Gastroesophageal sphincter (tissue), 4 donors: ENCODE measurements at regions not wholly inside any gene's neighbourhood (a gene's known extent, or its start where the extent isn't known, plus 50 kb on each side); places are given as distances from the start of the nearest gene placed in this dataset.

Source experiments
- ATAC-seq: fragments of 150-250 bp; one replicate; pipeline ENCODE4 v1.9.1; 2016; ENCODE audit warnings: mild to moderate bottlenecking, moderate library complexity
- H3K27ac ChIP-seq, 4 donors: fragments of 200-600 bp; sonication (generic) in 3 of 4; 1 replicate in 3 of 4; 2 replicates in 1 of 4; pipeline ENCODE4 v1.5.1; 2016 to 2019
- H3K27me3 ChIP-seq: fragments of 200-600 bp; sonication (generic); one replicate; pipeline ENCODE4 v1.5.1; 2019
- H3K36me3 ChIP-seq, 2 donors: fragments of 200-600 bp; sonication (generic); one replicate each; pipeline ENCODE4 v1.5.1; 2019; ENCODE audit warnings: control low read depth in 1 of 2
- H3K4me1 ChIP-seq, 3 donors: fragments of 200-600 bp; sonication (generic); 1 replicate in 2 of 3; 2 replicates in 1 of 3; pipeline ENCODE4 v1.5.1; 2016 to 2019; ENCODE audit warnings: control low read depth in 2 of 3
- H3K4me3 ChIP-seq, 2 donors: fragments of 200-600 bp; sonication (generic); one replicate each; pipeline ENCODE4 v1.5.1; 2019; ENCODE audit warnings: mild to moderate bottlenecking in 1 of 2, moderate library complexity in 1 of 2
- H3K9me3 ChIP-seq, 3 donors: fragments of 200-600 bp; sonication (generic); one replicate each; pipeline ENCODE4 v1.5.1; 2017 to 2019; ENCODE audit warnings: control low read depth in 2 of 3
- CTCF ChIP-seq, 4 experiments: fragments of 200-600 bp in 2 of 4; fragments of 450-650 bp in 2 of 4; sonication (generic) in 1 of 4; IDR thresholded peaks; one replicate each; pipeline ENCODE4 v1.5.1; 2017 to 2019; ENCODE audit warnings: antibody characterized with exemption in 4 of 4, mild to moderate bottlenecking in 2 of 4, moderate library complexity in 2 of 4
- EP300 ChIP-seq: sonication (generic); formaldehyde crosslinking; IDR thresholded peaks from one replicate; pipeline ENCODE4 v1.6.1; 2017; ENCODE audit warnings: antibody characterized with exemption, mild to moderate bottlenecking
- POLR2A ChIP-seq, 2 donors: fragments of 450-650 bp; IDR thresholded peaks; one replicate each; pipeline ENCODE4 v1.6.1; 2017; ENCODE audit warnings: antibody characterized with exemption in 2 of 2, mild to moderate bottlenecking in 2 of 2, moderate library complexity in 1 of 2
- POLR2AphosphoS5 ChIP-seq: sonication (generic); formaldehyde crosslinking; IDR thresholded peaks from one replicate; pipeline ENCODE4 v1.6.1; 2017; ENCODE audit warnings: antibody characterized with exemption
- WGBS, 2 donors: methylation state at CpG; one replicate each; pipeline ENCODE4 v1.1.5; 2018; ENCODE audit warnings: low coverage in 1 of 2; 5-methylcytosine and 5-hydroxymethylcytosine counted together

GRCh38 chr15:66928784-66929183 is 136.6 kb upstream of the SMAD3 start:
- ATAC-seq: no peak
- TF ChIP-seq POLR2AphosphoS5 (no peak), POLR2A (IDR thresholded peaks at IDR 0.05) (no peak), CTCF (IDR thresholded peaks at IDR 0.05) (no peak)
- H3K9me3 ChIP-seq: peaks cover 0 to 6% (median 0%) of the 10 kb centered on the region in 3 donors
- no peak overlapping the region for H3K27ac ChIP-seq
- H3K4me1 ChIP-seq: peaks cover 0 to 29% (median 7%) of the 10 kb centered on the region in 3 donors
- no peaks in the 10 kb centered on the region for H3K36me3 ChIP-seq
- no peak overlapping the region for H3K4me3 ChIP-seq
- no peaks in the 10 kb centered on the region for H3K27me3 ChIP-seq
- WGBS, 2 donors: 70 to 80% methylated on average over 1 of the region's 1 CpG

- no peaks in the 10 kb centered on the region for H3K27me3 ChIP-seq
- WGBS, 2 donors: 71 to 86% methylated on average over 2 of the region's 2 CpGs
These were observed 135.5 kb upstream of the SMAD3 start for GRCh38 chr15:66929843-66930402.

GRCh38 chr15:66931768-66932633 is 133.4 kb upstream of the SMAD3 start:
- Histone ChIP-seq H3K9me3 (peaks cover 0 to 7% (median 0%) of the 10 kb centered on the region in 3 donors), H3K36me3 (no peaks in the 10 kb centered on the region), H3K27me3 (no peaks in the 10 kb centered on the region), H3K4me1 (peaks cover 0 to 44% (median 11%) of the 10 kb centered on the region in 3 donors), H3K27ac (no peak overlapping the region), H3K4me3 (no peak overlapping the region)
- WGBS, 2 donors: 25 to 51% methylated on average over 8 to 12 of the region's 15 CpGs
- TF ChIP-seq POLR2A (IDR thresholded peaks at IDR 0.05) (no peak), CTCF (IDR thresholded peaks at IDR 0.05) (no peak), EP300 (no peak), POLR2AphosphoS5 (no peak)
- no peak for ATAC-seq

More at GRCh38 chr15:66929843-66930402, 135.5 kb upstream of the SMAD3 start:
- Histone ChIP-seq H3K4me3 (no peak overlapping the region), H3K36me3 (no peaks in the 10 kb centered on the region), H3K27ac (no peak overlapping the region), H3K4me1 (peaks cover 0 to 29% (median 7%) of the 10 kb centered on the region in 3 donors), H3K9me3 (peaks cover 0 to 7% (median 0%) of the 10 kb centered on the region in 3 donors)
- no peak for TF ChIP-seq POLR2AphosphoS5
- no peak for TF ChIP-seq CTCF (IDR thresholded peaks at IDR 0.05)
- no peak for TF ChIP-seq POLR2A (IDR thresholded peaks at IDR 0.05)
- no peak for TF ChIP-seq EP300
- no peak for ATAC-seq

GRCh38 chr15:66932634-66933024 is 132.8 kb upstream of the SMAD3 start:
- no peak for ATAC-seq
- H3K4me3 ChIP-seq: no peak overlapping the region
- H3K4me1 ChIP-seq: peaks cover 0 to 44% (median 11%) of the 10 kb centered on the region in 3 donors
- no peak overlapping the region for H3K27ac ChIP-seq
- H3K36me3 ChIP-seq: no peaks in the 10 kb centered on the region
- WGBS, 2 donors: 91 to 95% methylated on average over 5 to 6 of the region's 6 CpGs
- H3K9me3 ChIP-seq: peaks cover 0 to 10% (median 0%) of the 10 kb centered on the region in 3 donors
- TF ChIP-seq POLR2A (IDR thresholded peaks at IDR 0.05) (no peak), POLR2AphosphoS5 (no peak), EP300 (no peak), CTCF (IDR thresholded peaks at IDR 0.05) (no peak)
- H3K27me3 ChIP-seq: no peaks in the 10 kb centered on the region
